GM12872 (cell line): ENCODE measurements at regions not wholly inside any gene's neighbourhood (a gene's known extent, or its start where the extent isn't known, plus 50 kb on each side); places are given as distances from the start of the nearest gene placed in this dataset.

Source experiments
- CTCF ChIP-seq: IDR thresholded peaks from 3 replicates; pipeline ENCODE4 v1.5.1; 2011; ENCODE audit warnings: low read depth, mild to moderate bottlenecking, low read length, moderate library complexity; ENCODE audit not compliant: insufficient read depth

- TF ChIP-seq CTCF = no peak
Measured at GRCh38 chr10:62959553-62959952, 143.4 kb upstream of the EGR2 start.

GRCh38 chr10:62958980-62959379 lies 142.8 kb upstream of the EGR2 start:
- TF ChIP-seq CTCF = no peak

- no peak for TF ChIP-seq CTCF
Measured at GRCh38 chr10:62946278-62946677, 130.1 kb upstream of the EGR2 start.

GRCh38 chr10:62939698-62940097 lies 123.5 kb upstream of the EGR2 start:
- no peak for TF ChIP-seq CTCF

GRCh38 chr10:62938672-62939071 lies 122.5 kb upstream of the EGR2 start:
- no peak for TF ChIP-seq CTCF

- TF ChIP-seq CTCF = no peak
Measured at GRCh38 chr10:62937674-62938073, 121.5 kb upstream of the EGR2 start.

GRCh38 chr10:62935022-62935421 lies 118.9 kb upstream of the EGR2 start:
- TF ChIP-seq CTCF = no peak

- TF ChIP-seq CTCF = no peak
Measured at GRCh38 chr10:62934258-62934657, 118.1 kb upstream of the EGR2 start.
